GM12878 (cell line): ENCODE measurements at regions not wholly inside any gene's neighbourhood (a gene's known extent, or its start where the extent isn't known, plus 50 kb on each side); places are given as distances from the start of the nearest gene placed in this dataset.

Experiments
- ATAC-seq: fragments of 200-7000 bp; cut with Tn5 transposase; 3 replicates; pipeline ENCODE4 v1.9.1; 2020; ENCODE audit warnings: mild to moderate bottlenecking, moderate library complexity
- BruUV-seq: library from RNA; stranded (reverse); fragments of 400-500 nt; replicated peaks from 2 replicates; lab custom pipeline; 2021; lab: Mats Ljungman, UMichigan
- CTCF ChIA-PET: fragments of 300-600 bp; sonication (Branson Sonifier 250); formaldehyde crosslinking; extraction: SDS; loops from one replicate; lab custom pipeline; 2021; ENCODE audit warnings: inconsistent platforms; lab: Yijun Ruan, JAX
- POLR2A ChIA-PET: fragments of 350-600 bp; formaldehyde crosslinking; extraction: SDS; loops from one replicate; lab custom pipeline; 2021; ENCODE audit warnings: inconsistent platforms; lab: Charles Lee
- RAD21 ChIA-PET: fragments of 300-600 bp; sonication (Branson Sonifier 250); formaldehyde crosslinking; loops from one replicate; lab custom pipeline; 2023; ENCODE audit warnings: antibody characterized with exemption; ENCODE audit not compliant: unreplicated experiment; lab: Charles Lee
- SMC1A ChIA-PET: fragments of 300-600 bp; sonication (Branson Sonifier 250); formaldehyde crosslinking; loops from one replicate; lab custom pipeline; 2023; ENCODE audit not compliant: unreplicated experiment, uncharacterized antibody; lab: Charles Lee
- DNase-seq: peaks from one replicate; pipeline ENCODE4 v3.0.0-alpha.2; 2011; ENCODE audit warnings: low read depth, low spot score
- FAIRE-seq: peaks from 3 replicates; lab custom pipeline; 2011; peaks lifted over from hg19 to GRCh38; lab: Jason Lieb, UNC
- H2AFZ ChIP-seq: 2 replicates; pipeline ENCODE4 v1.6.0; 2011; ENCODE audit warnings: low read depth, low read length, control low read depth; ENCODE audit not compliant: control insufficient read depth
- H3K27ac ChIP-seq: 2 replicates; pipeline ENCODE4 v1.5.1; 2011; ENCODE audit warnings: control low read depth; ENCODE audit not compliant: control insufficient read depth, insufficient read depth
- H3K27me3 ChIP-seq, 2 experiments: replicated peaks in 1 of 2; 2 replicates each; pipeline versions ENCODE4 v1.6.0 to v1.6.1; 2011; ENCODE audit warnings: low read length in 1 of 2; ENCODE audit not compliant: control insufficient read depth in 2 of 2, insufficient read depth in 2 of 2
- H3K36me3 ChIP-seq, 2 experiments: 2 replicates each; pipeline ENCODE4 v1.5.1; 2011; ENCODE audit warnings: low read length in 1 of 2; ENCODE audit not compliant: control insufficient read depth in 2 of 2, insufficient read depth in 2 of 2
- H3K4me1 ChIP-seq: 2 replicates; pipeline ENCODE4 v1.6.1; 2011; ENCODE audit warnings: mild to moderate bottlenecking, low read length, moderate library complexity, mixed read lengths; ENCODE audit not compliant: control insufficient read depth, insufficient read depth
- H3K4me2 ChIP-seq: 2 replicates; pipeline ENCODE4 v1.6.0; 2011; ENCODE audit warnings: control low read depth; ENCODE audit not compliant: control insufficient read depth, insufficient read depth
- H3K4me3 ChIP-seq: fragments of 200-600 bp; sonication (generic); 2 replicates; pipeline ENCODE4 v1.5.1; 2016
- H3K79me2 ChIP-seq: 2 replicates; pipeline ENCODE4 v1.6.0; 2011; ENCODE audit warnings: low read length; ENCODE audit not compliant: control insufficient read depth, insufficient read depth
- H3K9ac ChIP-seq: 2 replicates; pipeline ENCODE4 v1.8.0; 2011; ENCODE audit warnings: low read length, control low read depth, mixed read lengths; ENCODE audit not compliant: control insufficient read depth, insufficient read depth
- H3K9me3 ChIP-seq: replicated peaks from 3 replicates; pipeline ENCODE4 v1.5.1; 2011; ENCODE audit warnings: mild to moderate bottlenecking, low read length; ENCODE audit not compliant: control insufficient read depth, insufficient read depth
- H4K20me1 ChIP-seq: 2 replicates; pipeline ENCODE4 v1.6.0; 2011; ENCODE audit not compliant: control insufficient read depth, insufficient read depth
- CHD2 ChIP-seq: IDR thresholded peaks from 2 replicates; pipeline ENCODE4 v1.6.1; 2011; ENCODE audit warnings: low read depth, low read length, improper control_type of control experiment, borderline replicate concordance
- E2F4 ChIP-seq: IDR thresholded peaks from 2 replicates; pipeline ENCODE4 v1.6.1; 2012; ENCODE audit warnings: low read depth, low read length, improper control_type of control experiment
- ELK1 ChIP-seq: IDR thresholded peaks from 2 replicates; pipeline ENCODE4 v1.6.1; 2012; ENCODE audit warnings: low read depth, low read length, improper control_type of control experiment
- FOXK2 ChIP-seq: fragments of 450-650 bp; IDR thresholded peaks from 2 replicates; pipeline ENCODE4 v1.6.1; 2017; ENCODE audit warnings: mild to moderate bottlenecking, moderate library complexity
- MXI1 ChIP-seq: fragments of 150-350 bp; IDR thresholded peaks from 2 replicates; pipeline ENCODE4 v1.6.1; 2011; ENCODE audit warnings: low read depth, mild to moderate bottlenecking, inconsistent platforms, low read length, improper control_type of control experiment
- NKRF ChIP-seq: fragments of 450-650 bp; conservative IDR thresholded peaks from 2 replicates; pipeline ENCODE4 v1.6.1; 2017; ENCODE audit warnings: mild to moderate bottlenecking, moderate library complexity
- PML ChIP-seq: IDR thresholded peaks from 2 replicates; pipeline ENCODE4 v1.6.1; 2012; ENCODE audit warnings: low read length, inconsistent platforms
- ZNF687 ChIP-seq: fragments of 450-650 bp; IDR thresholded peaks from 2 replicates; pipeline ENCODE4 v1.6.1; 2017; ENCODE audit warnings: mild to moderate bottlenecking, moderate library complexity
- WGBS: methylation state at CpG from one replicate; pipeline ENCODE4 v1.1.6; 2016; ENCODE audit warnings: low lambda C conversion rate; ENCODE audit not compliant: insufficient replicate concordance, insufficient coverage; ENCODE audit errors: missing lambda C conversion rate; 5-methylcytosine and 5-hydroxymethylcytosine counted together
- in situ Hi-C: fragments of 300-500 bp; cut with MboI; formaldehyde crosslinking; loops from 9 replicates; pipeline ENCODE4 v1.14.3; 2018; ENCODE audit warnings: mixed read lengths
- intact Hi-C: fragments of 100-400 bp; cut with micrococcal nuclease; formaldehyde crosslinking; loops from one replicate; pipeline ENCODE4 v1.14.2; 2022; ENCODE audit not compliant: unreplicated experiment

GRCh38 chr18:67717800-67718199, 201.3 kb upstream of the DSEL start:
- Histone ChIP-seq H3K27ac (no peak overlapping the region), H3K4me3 (no peak overlapping the region), H3K79me2 (no peaks in the 10 kb centered on the region), H2AFZ (no peak overlapping the region), H4K20me1 (no peaks in the 10 kb centered on the region), H3K9me3 (no peaks in the 10 kb centered on the region), H3K9ac (no peak overlapping the region), H3K4me1 (no peaks in the 10 kb centered on the region), H3K4me2 (no peak overlapping the region), H3K36me3 (no peaks in the 10 kb centered on the region), H3K27me3 (no peaks in the 10 kb centered on the region)
- ChIA-PET POLR2A (no interaction called here), RAD21 (no interaction called here), CTCF (no interaction called here), SMC1A (no interaction called here)
- 12% methylated on average over 8 of the region's 8 CpGs for WGBS
- in situ Hi-C loops, result no loop called here
- ATAC-seq, result no peak
- DNase-seq, result no peak
- BruUV-seq, result no TSS peak
- intact Hi-C loops, result no loop called here
- FAIRE-seq, result no peak
- TF ChIP-seq ELK1 (no peak), ZNF687 (no peak), CHD2 (no peak), E2F4 (no peak), NKRF (no peak), MXI1 (no peak), FOXK2 (no peak), PML (no peak)
